ENCODE measurements at regions not wholly inside any gene's neighbourhood (a gene's known extent, or its start where the extent isn't known, plus 50 kb on each side); places are given as distances from the start of the nearest gene placed in this dataset.

DNA sequence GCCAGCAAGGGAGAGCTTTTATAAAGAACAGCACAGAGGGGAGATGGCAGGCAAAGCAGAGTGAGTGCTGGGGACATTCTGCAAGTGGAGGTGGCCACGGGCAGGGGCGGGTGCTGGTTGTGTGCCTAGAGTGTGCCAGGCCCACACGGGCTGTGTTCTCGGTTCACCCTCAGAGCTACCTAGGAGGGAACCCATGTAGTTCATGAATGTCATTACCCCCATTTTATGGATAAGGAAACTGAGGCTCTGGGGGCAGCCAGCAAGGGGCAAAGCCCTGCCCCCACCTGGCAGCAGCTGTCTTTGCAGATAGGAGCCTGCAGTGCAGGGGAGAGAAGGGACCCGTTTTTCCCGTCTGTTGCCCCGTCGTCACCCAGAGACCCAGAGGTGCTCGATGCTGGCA lies 85.2 kb upstream of the NCOR2 start:
- Histone ChIP-seq H3K9me3 (replicated peaks in 1 of 2; ENCODE audit: control insufficient read depth in 1 of 2, insufficient read depth in 1 of 2, low read length in 2 of 2) (peaks cover 8 to 12% of the 10 kb centered on the region in 2 donors), H3K4me3 (replicated peaks in 1 of 3; ENCODE audit: low read depth in 2 of 3, low read length in 3 of 3) (peak overlapping the region in 1 of 3 experiments; percentile 58), H4K20me1 (ENCODE audit: insufficient read depth, low read length) (no peaks in the 10 kb centered on the region), H3K4me2 (replicated peaks; ENCODE audit: extremely low read depth, low read length, poor library complexity, severe bottlenecking) (peak overlapping the region; percentile 64), H3K36me3 (replicated peaks in 1 of 2; ENCODE audit: control insufficient read depth in 1 of 2, insufficient read depth in 2 of 2, low read length in 2 of 2) (no peaks in the 10 kb centered on the region), H3K79me2 (ENCODE audit: insufficient read depth, low read length) (no peaks in the 10 kb centered on the region), H3K27me3 (ENCODE audit: control insufficient read depth in 2 of 2, insufficient read depth in 2 of 2, low read length in 2 of 2) (no peaks in the 10 kb centered on the region), H3K4me1 (ENCODE audit: control insufficient read depth in 1 of 2, insufficient read depth in 2 of 2, low read length in 2 of 2) (peaks cover 67 to 70% of the 10 kb centered on the region in 2 donors), H3K9ac (ENCODE audit: insufficient read depth, low read length, poor library complexity, severe bottlenecking) (peak overlapping the region; percentile 69), H3K27ac (ENCODE audit: low read depth in 1 of 2, low read length in 2 of 2) (peak overlapping the region; percentile 86 to 89), H2AFZ (ENCODE audit: insufficient read depth, low read depth, low read length, poor library complexity, severe bottlenecking) (peak overlapping the region; percentile 80)
- peak overlapping the region; percentile 88 to 96 (median 91) for H3K27ac Mint-ChIP-seq
- H3K9me3 Mint-ChIP-seq = peaks cover 8 to 18% (median 13%) of the 10 kb centered on the region in 7 donors
- H3K36me3 Mint-ChIP-seq = peaks cover 6 to 10% of the 10 kb centered on the region in 2 donors
- H3K4me1 Mint-ChIP-seq = peaks cover 72% of the 10 kb centered on the region
- peaks cover 0 to 2% (median 0%) of the 10 kb centered on the region in 3 donors for H3K27me3 Mint-ChIP-seq (ENCODE audit: low read depth in 3 of 3)
- 94% methylated on average over 2 of the region's 9 CpGs for WGBS (ENCODE audit: insufficient coverage)
- H3K4me3 Mint-ChIP-seq = peak overlapping the region; percentile 62 to 80
- DNase-seq = no peak
- no peak for TF ChIP-seq CTCF (IDR thresholded peaks at IDR 0.05)
- intact Hi-C loops (cut with micrococcal nuclease) = loop anchor here in 1 of 2 donors (10.0 kb wide), 1 partner anchor 88 kb away; the partner anchor contains the start of gene NCOR2

- Histone ChIP-seq H3K36me3 (replicated peaks in 1 of 2; ENCODE audit: control insufficient read depth in 1 of 2, insufficient read depth in 2 of 2, low read length in 2 of 2) (no peaks in the 10 kb centered on the region), H3K27ac (ENCODE audit: low read depth in 1 of 2, low read length in 2 of 2) (peak overlapping the region; percentile 86 to 89), H4K20me1 (ENCODE audit: insufficient read depth, low read length) (no peaks in the 10 kb centered on the region), H3K79me2 (ENCODE audit: insufficient read depth, low read length) (no peaks in the 10 kb centered on the region), H3K9ac (ENCODE audit: insufficient read depth, low read length, poor library complexity, severe bottlenecking) (no peak overlapping the region), H3K4me2 (replicated peaks; ENCODE audit: extremely low read depth, low read length, poor library complexity, severe bottlenecking) (no peak overlapping the region), H3K27me3 (ENCODE audit: control insufficient read depth in 2 of 2, insufficient read depth in 2 of 2, low read length in 2 of 2) (no peaks in the 10 kb centered on the region), H3K9me3 (replicated peaks in 1 of 2; ENCODE audit: control insufficient read depth in 1 of 2, insufficient read depth in 1 of 2, low read length in 2 of 2) (peaks cover 8 to 12% of the 10 kb centered on the region in 2 donors), H2AFZ (ENCODE audit: insufficient read depth, low read depth, low read length, poor library complexity, severe bottlenecking) (no peak overlapping the region), H3K4me1 (ENCODE audit: control insufficient read depth in 1 of 2, insufficient read depth in 2 of 2, low read length in 2 of 2) (peaks cover 69 to 72% of the 10 kb centered on the region in 2 donors), H3K4me3 (replicated peaks in 1 of 3; ENCODE audit: low read depth in 2 of 3, low read length in 3 of 3) (no peak overlapping the region)
- Mint-ChIP-seq H3K4me1 (peaks cover 74% of the 10 kb centered on the region), H3K27ac (peak overlapping the region; percentile 61 to 89 (median 88)), H3K27me3 (ENCODE audit: low read depth in 3 of 3) (peaks cover 0 to 3% (median 0%) of the 10 kb centered on the region in 3 donors), H3K9me3 (peaks cover 8 to 18% (median 13%) of the 10 kb centered on the region in 7 donors), H3K4me3 (no peak overlapping the region), H3K36me3 (peaks cover 6 to 10% of the 10 kb centered on the region in 2 donors)
- no peak for TF ChIP-seq CTCF (IDR thresholded peaks at IDR 0.05)
- 20% methylated on average over 6 of the region's 10 CpGs for WGBS (ENCODE audit: insufficient coverage)
- DNase-seq = peak; percentile 72 to 90 (median 84)
- intact Hi-C loops (cut with micrococcal nuclease) = loop anchor here in 1 of 2 donors (2.0 to 10.0 kb wide), 2 partner anchors 15 to 87 kb away; partner anchors contain the start of gene NCOR2
These were observed 84.3 kb upstream of the NCOR2 start for GRCh38 chr12:124651516-124652273.

Data from CD14-positive monocyte (primary cell).